A204.1 (cell line): ENCODE measurements at regions not wholly inside any gene's neighbourhood (a gene's known extent, or its start where the extent isn't known, plus 50 kb on each side); places are given as distances from the start of the nearest gene placed in this dataset.
A peak's percentile ranks its signal among the peaks of the same experiment; 100 is the strongest.
"Not testable (repeated sequence)": the region's sequence is repeated elsewhere in the genome, so short reads cannot be mapped to it uniquely, and the experiment has no call there.

ENCODE experiments used
- FAIRE-seq: peaks from 2 replicates; lab custom pipeline; 2012; peaks lifted over from hg19 to GRCh38; lab: Jason Lieb, UNC

GRCh38 chr3:15993660-15994059 is 180.8 kb upstream of the GALNT15 start:
- FAIRE-seq: not testable (repeated sequence)

GRCh38 chr3:15996496-15996895 is 178.0 kb upstream of the GALNT15 start:
- FAIRE-seq: not testable (repeated sequence)

- FAIRE-seq: no peak
These were observed 177.1 kb upstream of the GALNT15 start for GRCh38 chr3:15997274-15997943.

- no peak for FAIRE-seq
These were observed 175.6 kb upstream of the GALNT15 start for GRCh38 chr3:15998911-15999310.

- no peak for FAIRE-seq
These were observed 169.7 kb upstream of the GALNT15 start for GRCh38 chr3:16004812-16005211.

GRCh38 chr3:16011376-16011775 is 163.1 kb upstream of the GALNT15 start:
- FAIRE-seq: no peak

- FAIRE-seq: no peak
These were observed 162.4 kb upstream of the GALNT15 start for GRCh38 chr3:16012086-16012485.

- no peak for FAIRE-seq
These were observed 160.9 kb upstream of the GALNT15 start for GRCh38 chr3:16013568-16013967.

GRCh38 chr3:16021801-16022200 is 152.7 kb upstream of the GALNT15 start:
- FAIRE-seq: not testable (repeated sequence)

- not testable (repeated sequence) for FAIRE-seq
These were observed 150.6 kb upstream of the GALNT15 start for GRCh38 chr3:16023881-16024280.

- FAIRE-seq: no peak
These were observed 149.9 kb upstream of the GALNT15 start for GRCh38 chr3:16024548-16024947.

GRCh38 chr3:16026753-16027152 is 147.7 kb upstream of the GALNT15 start:
- FAIRE-seq: no peak

GRCh38 chr3:16028604-16029003 is 145.9 kb upstream of the GALNT15 start:
- FAIRE-seq: no peak

- FAIRE-seq: no peak
These were observed 144.1 kb upstream of the GALNT15 start for GRCh38 chr3:16030342-16030741.

GRCh38 chr3:16031434-16031833 is 143.0 kb upstream of the GALNT15 start:
- FAIRE-seq: no peak

GRCh38 chr3:16033889-16034687 is 140.4 kb upstream of the GALNT15 start:
- no peak for FAIRE-seq

- FAIRE-seq: no peak
These were observed 133.5 kb upstream of the GALNT15 start for GRCh38 chr3:16040991-16041390.

GRCh38 chr3:16048435-16049318 is 125.8 kb upstream of the GALNT15 start:
- peak; percentile 29 for FAIRE-seq

- FAIRE-seq: no peak
These were observed 123.6 kb upstream of the GALNT15 start for GRCh38 chr3:16050641-16051467.

- FAIRE-seq: no peak
These were observed 122.8 kb upstream of the GALNT15 start for GRCh38 chr3:16051691-16052090.

GRCh38 chr3:16052964-16053363 is 121.5 kb upstream of the GALNT15 start:
- FAIRE-seq: no peak

GRCh38 chr3:16053794-16054193 is 120.7 kb upstream of the GALNT15 start:
- no peak for FAIRE-seq
